ENCODE measurements at regions not wholly inside any gene's neighbourhood (a gene's known extent, or its start where the extent isn't known, plus 50 kb on each side); places are given as distances from the start of the nearest gene placed in this dataset.

DNA sequence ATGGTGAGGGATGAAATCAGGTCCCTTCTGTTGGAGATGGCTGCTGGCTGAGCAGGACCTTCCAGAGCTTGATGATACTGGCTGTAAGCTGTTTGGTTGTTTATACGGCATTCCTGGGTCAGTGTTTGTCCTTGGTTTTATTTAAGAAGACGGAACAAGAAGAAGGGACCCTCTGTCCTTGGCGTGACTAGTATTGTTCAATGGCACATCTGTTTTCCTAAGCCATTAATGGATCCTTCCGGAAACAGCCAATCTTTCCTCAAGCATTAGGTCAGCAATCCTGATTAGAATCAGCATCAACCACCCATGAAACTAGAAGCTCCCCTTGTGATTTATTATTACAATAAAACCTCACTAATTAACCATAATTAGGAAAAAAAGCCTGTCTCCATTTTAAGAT is 128.7 kb upstream of the KIAA1217 start:
- TF ChIP-seq, protein P1, sequence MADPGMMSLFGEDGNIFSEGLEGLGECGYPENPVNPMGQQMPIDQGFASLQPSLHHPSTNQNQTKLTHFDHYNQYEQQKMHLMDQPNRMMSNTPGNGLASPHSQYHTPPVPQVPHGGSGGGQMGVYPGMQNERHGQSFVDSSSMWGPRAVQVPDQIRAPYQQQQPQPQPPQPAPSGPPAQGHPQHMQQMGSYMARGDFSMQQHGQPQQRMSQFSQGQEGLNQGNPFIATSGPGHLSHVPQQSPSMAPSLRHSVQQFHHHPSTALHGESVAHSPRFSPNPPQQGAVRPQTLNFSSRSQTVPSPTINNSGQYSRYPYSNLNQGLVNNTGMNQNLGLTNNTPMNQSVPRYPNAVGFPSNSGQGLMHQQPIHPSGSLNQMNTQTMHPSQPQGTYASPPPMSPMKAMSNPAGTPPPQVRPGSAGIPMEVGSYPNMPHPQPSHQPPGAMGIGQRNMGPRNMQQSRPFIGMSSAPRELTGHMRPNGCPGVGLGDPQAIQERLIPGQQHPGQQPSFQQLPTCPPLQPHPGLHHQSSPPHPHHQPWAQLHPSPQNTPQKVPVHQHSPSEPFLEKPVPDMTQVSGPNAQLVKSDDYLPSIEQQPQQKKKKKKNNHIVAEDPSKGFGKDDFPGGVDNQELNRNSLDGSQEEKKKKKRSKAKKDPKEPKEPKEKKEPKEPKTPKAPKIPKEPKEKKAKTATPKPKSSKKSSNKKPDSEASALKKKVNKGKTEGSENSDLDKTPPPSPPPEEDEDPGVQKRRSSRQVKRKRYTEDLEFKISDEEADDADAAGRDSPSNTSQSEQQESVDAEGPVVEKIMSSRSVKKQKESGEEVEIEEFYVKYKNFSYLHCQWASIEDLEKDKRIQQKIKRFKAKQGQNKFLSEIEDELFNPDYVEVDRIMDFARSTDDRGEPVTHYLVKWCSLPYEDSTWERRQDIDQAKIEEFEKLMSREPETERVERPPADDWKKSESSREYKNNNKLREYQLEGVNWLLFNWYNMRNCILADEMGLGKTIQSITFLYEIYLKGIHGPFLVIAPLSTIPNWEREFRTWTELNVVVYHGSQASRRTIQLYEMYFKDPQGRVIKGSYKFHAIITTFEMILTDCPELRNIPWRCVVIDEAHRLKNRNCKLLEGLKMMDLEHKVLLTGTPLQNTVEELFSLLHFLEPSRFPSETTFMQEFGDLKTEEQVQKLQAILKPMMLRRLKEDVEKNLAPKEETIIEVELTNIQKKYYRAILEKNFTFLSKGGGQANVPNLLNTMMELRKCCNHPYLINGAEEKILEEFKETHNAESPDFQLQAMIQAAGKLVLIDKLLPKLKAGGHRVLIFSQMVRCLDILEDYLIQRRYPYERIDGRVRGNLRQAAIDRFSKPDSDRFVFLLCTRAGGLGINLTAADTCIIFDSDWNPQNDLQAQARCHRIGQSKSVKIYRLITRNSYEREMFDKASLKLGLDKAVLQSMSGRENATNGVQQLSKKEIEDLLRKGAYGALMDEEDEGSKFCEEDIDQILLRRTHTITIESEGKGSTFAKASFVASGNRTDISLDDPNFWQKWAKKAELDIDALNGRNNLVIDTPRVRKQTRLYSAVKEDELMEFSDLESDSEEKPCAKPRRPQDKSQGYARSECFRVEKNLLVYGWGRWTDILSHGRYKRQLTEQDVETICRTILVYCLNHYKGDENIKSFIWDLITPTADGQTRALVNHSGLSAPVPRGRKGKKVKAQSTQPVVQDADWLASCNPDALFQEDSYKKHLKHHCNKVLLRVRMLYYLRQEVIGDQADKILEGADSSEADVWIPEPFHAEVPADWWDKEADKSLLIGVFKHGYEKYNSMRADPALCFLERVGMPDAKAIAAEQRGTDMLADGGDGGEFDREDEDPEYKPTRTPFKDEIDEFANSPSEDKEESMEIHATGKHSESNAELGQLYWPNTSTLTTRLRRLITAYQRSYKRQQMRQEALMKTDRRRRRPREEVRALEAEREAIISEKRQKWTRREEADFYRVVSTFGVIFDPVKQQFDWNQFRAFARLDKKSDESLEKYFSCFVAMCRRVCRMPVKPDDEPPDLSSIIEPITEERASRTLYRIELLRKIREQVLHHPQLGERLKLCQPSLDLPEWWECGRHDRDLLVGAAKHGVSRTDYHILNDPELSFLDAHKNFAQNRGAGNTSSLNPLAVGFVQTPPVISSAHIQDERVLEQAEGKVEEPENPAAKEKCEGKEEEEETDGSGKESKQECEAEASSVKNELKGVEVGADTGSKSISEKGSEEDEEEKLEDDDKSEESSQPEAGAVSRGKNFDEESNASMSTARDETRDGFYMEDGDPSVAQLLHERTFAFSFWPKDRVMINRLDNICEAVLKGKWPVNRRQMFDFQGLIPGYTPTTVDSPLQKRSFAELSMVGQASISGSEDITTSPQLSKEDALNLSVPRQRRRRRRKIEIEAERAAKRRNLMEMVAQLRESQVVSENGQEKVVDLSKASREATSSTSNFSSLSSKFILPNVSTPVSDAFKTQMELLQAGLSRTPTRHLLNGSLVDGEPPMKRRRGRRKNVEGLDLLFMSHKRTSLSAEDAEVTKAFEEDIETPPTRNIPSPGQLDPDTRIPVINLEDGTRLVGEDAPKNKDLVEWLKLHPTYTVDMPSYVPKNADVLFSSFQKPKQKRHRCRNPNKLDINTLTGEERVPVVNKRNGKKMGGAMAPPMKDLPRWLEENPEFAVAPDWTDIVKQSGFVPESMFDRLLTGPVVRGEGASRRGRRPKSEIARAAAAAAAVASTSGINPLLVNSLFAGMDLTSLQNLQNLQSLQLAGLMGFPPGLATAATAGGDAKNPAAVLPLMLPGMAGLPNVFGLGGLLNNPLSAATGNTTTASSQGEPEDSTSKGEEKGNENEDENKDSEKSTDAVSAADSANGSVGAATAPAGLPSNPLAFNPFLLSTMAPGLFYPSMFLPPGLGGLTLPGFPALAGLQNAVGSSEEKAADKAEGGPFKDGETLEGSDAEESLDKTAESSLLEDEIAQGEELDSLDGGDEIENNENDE (IDR thresholded peaks at IDR 0.05; ENCODE audit: insufficient replicate concordance, low read length): no peak
- no peak for TF ChIP-seq POLR2A (IDR thresholded peaks at IDR 0.05; ENCODE audit: control extremely low read depth in 1 of 2, low read depth in 2 of 2, low read length in 2 of 2)
- TF ChIP-seq, protein P2, sequence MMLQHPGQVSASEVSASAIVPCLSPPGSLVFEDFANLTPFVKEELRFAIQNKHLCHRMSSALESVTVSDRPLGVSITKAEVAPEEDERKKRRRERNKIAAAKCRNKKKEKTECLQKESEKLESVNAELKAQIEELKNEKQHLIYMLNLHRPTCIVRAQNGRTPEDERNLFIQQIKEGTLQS (IDR thresholded peaks at IDR 0.05; ENCODE audit: insufficient read depth, low read depth, low read length): no peak
- TF ChIP-seq, protein P3, sequence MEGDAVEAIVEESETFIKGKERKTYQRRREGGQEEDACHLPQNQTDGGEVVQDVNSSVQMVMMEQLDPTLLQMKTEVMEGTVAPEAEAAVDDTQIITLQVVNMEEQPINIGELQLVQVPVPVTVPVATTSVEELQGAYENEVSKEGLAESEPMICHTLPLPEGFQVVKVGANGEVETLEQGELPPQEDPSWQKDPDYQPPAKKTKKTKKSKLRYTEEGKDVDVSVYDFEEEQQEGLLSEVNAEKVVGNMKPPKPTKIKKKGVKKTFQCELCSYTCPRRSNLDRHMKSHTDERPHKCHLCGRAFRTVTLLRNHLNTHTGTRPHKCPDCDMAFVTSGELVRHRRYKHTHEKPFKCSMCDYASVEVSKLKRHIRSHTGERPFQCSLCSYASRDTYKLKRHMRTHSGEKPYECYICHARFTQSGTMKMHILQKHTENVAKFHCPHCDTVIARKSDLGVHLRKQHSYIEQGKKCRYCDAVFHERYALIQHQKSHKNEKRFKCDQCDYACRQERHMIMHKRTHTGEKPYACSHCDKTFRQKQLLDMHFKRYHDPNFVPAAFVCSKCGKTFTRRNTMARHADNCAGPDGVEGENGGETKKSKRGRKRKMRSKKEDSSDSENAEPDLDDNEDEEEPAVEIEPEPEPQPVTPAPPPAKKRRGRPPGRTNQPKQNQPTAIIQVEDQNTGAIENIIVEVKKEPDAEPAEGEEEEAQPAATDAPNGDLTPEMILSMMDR (IDR thresholded peaks at IDR 0.05; ENCODE audit: control extremely low read depth in 1 of 3, insufficient read depth in 1 of 3, low read depth in 1 of 3, low read length in 3 of 3): no peak
- no peak for TF ChIP-seq RFX5 (IDR thresholded peaks at IDR 0.05; ENCODE audit: borderline replicate concordance, low read depth, low read length)
- TF ChIP-seq SP1 (IDR thresholded peaks at IDR 0.05; ENCODE audit: low read depth, low read length): no peak
- no peak for TF ChIP-seq TAF1 (IDR thresholded peaks at IDR 0.05; ENCODE audit: low read depth, low read length)
